HG03159 (cell line): ENCODE measurements at regions not wholly inside any gene's neighbourhood (a gene's known extent, or its start where the extent isn't known, plus 50 kb on each side); places are given as distances from the start of the nearest gene placed in this dataset.

ENCODE experiments used
- ATAC-seq: cut with Tn5 transposase; IDR thresholded peaks from one replicate; pipeline ENCODE4 v1.9.1; 2021; ENCODE audit warnings: mild to moderate bottlenecking, moderate library complexity; ENCODE audit not compliant: unreplicated experiment

DNA sequence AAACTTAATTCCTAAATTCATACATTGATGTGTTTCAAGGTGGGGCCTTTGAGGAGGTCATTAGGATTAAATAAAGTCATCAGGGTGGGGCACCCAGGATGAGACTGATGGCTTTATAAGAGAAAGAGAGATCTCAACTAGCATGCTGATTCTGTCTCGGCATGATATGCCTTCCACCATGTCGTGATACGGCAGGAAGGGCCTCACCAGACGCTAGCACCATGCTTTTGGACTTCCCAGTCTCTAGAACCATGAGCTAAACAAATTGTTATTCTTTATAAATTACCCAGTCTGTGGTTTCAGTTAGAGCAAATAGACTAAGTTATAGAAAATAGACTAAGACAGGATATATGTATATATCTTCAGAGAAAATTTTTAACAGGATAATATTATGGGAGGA is 759.6 kb downstream of the MED13L start:
- ATAC-seq, result no peak

DNA sequence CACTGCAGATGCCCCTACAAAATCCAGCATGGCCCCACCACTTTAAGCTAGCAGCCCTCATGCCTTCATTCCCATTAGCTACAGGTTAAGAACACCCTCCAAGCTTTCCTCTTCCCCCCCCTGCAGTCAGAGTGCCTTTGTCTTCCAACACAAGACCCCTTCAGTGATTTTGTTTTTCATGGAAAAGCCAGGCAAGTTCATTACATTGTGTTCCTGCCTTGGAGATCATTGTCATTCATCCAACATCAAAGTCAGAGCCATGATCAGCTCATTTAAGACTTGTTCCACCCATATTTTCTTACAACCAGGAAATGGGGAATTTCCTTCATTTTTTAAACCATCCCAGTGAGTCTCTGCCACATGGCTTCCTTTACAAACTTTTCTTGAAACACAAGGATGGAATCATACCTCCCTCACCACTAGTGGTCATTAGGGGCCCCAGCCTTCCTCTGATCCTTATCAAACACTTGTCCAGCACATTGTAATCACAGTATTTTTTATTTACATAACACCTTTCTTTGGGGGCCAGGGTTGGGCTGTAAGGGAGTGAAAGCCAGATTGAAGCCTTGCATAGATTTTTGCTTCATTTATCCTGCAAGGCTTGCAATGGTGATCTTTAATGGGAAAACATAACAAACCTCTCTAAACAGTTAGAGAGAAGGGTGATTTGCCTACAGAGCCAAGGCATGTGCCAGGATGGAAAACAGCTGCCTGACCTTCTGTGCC is 765.3 kb downstream of the MED13L start:
- ATAC-seq, result no peak

DNA sequence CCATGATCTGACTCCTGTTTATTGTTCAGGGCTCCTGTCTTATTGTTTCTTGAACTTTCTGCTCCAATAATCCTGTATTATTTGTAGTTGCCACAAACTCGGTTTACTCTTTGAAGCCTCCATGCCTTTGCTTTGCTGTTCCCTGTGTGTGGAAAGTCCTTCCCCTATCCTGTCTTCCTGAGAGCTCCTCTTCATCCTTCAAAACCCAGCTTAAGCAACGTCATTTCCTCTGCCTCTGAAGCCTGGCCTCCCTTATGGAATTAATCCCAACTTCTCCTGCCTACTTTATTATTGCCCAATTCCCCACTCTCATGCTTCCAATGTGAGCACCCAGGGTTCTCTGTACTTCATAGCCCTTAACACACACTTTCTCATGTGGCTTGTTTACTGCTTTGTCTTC is 766.2 kb downstream of the MED13L start:
- no peak for ATAC-seq

DNA sequence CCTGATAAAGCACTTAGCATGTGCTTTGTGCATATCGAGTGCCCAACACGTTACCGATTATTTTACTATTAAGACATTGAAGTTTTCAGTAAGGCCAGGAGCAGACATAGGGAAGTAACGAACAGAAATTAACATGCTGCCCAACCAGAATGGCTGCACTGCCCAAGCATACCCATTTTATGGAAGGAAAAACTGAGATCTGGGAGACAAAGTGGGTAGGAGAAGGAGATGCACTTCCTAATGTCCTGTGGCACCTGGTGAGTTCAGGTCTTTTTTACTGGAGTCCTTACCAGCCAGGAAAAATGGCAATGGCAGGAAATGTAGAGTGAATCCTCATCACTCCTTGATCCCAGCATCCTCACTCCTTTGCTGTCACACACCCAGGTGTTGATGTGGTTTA is 768.5 kb downstream of the MED13L start:
- no peak for ATAC-seq

DNA sequence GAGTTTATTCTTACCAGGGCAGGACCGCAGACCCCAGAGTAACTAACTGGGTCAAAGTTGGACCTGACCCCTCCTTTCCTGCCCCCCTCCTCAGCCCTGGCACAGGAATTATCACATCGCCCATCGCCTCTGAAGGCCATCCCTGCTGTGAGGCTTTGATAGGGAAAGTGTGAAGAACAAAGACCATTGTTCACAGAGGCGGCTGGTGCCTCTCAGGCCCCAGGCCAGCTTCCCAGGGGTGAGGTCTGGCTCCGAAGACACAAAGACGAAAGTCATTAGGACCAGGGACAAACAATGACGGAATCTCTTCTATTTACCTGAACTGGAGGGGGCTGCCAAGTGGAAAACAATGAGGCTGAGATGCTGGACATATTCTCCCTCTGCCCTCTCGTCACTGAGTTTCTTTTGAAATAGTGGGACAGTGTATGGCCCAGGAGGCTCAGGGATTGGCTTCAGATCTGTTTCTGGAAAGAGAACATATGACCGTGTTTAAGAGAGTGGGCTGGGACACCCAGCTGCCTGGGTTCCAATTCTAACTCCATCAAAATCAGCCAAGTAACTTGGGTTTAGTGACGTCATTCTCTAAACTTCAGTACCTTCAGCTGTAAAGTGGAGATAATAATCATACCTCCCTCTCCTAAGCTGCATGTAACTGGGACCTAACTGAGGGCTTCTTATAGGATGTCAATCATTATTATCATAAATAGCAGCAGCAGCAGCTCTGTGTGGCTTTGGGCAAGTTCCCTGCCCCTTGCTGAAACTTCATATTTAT is 769.4 kb downstream of the MED13L start:
- ATAC-seq, result no peak

DNA sequence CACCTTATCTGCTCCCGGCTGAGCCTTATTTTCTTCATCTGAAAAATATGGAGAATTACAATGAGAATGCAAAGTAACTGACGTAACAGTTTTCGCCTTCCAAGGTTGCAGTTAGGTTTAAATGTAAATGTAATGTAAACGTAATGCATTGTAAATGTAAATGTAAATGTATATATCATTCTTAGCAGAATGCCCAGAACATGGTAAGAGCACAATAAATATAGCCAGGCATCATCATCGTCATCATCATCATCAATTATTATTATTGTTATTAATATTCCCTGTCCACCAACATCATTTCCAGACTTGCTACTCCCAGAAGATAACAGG is 770.0 kb downstream of the MED13L start:
- no peak for ATAC-seq

DNA sequence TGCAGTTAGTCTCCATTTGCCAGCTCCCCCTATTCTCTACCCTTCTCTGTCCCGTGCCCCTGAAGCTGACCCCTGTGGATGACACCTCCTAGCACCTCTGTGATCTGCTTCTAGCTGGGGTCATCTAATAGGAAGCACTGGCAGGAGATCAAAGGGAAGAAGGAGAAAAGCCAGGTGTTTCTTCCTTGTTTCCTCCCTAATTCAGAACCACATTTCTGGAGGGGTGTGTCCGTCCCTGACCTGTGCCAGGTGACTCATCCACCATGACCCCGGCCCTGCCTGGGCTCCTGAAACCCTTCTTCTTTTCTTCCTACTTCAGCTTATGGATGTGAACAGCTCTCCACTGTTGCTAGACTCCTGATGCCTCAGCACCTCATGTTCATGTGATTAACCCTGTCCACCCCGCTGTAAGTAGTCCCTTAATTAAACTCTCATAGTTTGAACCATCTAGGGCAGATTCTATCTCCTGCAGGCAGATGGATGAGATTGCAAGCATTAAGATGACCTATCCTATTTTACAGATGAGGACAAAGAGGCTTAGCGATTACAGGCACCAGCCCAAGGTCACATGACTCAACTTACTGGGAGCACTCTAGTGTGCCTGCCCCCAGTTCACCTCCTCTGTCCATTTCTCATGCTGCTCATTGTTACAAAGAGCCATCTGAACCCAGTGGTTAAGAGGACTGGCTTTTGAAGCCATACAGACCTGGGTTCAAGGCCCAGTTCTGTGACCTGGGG is 770.5 kb downstream of the MED13L start:
- no peak for ATAC-seq

DNA sequence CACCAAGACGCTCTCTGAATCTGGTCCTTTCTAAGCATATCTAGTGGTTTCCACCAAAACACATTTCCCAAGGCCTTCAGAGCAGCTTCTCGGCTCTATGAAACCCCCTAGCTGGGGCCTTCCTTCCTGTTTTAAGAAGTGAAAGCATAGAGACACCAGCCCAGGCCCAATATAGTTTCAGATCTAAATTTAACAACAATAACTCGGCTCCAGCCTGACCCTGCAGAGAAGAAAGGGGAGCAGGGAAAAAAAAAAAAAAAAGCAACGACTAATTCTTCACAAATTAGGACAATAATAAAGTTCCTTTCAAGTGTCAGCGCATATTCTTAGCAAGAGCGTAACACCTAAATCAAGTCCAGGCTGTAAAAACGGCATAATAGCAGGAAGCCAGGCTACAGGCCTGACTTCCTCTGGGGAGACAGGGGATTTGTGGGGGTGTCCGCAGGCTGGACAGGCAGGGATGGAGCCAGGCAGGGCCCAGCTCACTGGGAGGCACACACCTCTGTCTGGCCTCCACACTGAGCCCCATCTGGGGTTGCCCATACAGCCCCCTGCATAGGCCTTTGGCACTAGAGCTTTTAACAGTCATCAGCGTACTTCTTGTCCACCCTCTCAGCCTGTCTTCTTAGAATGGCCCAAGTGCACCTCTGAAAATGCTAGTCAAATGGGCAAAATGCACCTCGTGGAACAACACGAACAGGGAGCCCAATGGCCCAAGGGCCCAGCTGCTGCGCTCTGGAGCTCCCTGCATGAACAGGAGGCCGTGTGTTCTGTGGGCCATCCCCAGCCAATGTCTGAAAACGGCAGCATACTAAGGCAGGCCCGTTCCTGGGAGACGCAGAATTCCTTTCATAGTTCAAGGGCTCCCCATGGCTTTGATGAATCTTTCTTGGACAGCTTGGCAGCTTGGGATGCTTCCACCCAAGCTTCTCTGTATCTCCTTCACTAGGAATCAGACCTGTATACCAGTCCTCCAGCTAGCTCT is 772.9 kb downstream of the MED13L start:
- ATAC-seq, result no peak

DNA sequence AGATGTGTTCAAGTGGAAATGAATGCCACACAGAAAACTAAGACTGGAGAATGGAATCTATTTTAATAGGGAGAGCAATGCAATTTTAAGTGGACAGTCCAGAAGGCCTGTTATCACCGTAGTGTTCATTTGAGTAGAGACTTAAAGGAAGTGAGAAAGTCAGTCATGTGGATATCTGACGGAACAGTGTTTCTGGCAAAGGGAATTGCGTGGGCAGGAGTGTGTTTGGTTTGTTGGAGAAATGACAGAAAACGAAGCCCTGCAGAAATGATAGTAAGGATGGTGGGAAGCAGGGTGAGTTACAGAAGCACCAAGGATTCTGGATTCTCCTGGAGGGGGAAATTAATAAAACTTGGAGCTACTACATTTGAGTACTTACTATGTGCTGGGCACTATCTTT is 776.6 kb downstream of the MED13L start:
- no peak for ATAC-seq

DNA sequence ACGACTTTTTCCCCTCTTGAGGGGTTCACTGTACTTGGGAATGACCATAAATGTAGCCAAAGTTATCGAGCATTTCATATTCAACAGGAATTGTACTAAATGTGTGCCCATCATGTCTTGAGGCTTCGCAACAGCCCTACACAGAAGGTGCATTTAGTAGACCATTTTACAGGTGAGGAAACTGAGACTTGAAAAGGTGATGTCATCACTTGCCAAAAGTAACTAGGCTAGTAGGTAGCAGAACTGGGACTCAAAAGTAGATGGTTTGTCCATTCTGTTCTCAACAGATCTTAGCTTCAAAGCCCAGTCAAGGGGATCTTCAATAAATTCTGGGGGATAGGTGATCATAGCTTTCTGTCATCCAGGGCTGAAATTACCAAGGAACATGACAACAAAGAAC is 782.2 kb downstream of the MED13L start:
- ATAC-seq, result no peak

DNA sequence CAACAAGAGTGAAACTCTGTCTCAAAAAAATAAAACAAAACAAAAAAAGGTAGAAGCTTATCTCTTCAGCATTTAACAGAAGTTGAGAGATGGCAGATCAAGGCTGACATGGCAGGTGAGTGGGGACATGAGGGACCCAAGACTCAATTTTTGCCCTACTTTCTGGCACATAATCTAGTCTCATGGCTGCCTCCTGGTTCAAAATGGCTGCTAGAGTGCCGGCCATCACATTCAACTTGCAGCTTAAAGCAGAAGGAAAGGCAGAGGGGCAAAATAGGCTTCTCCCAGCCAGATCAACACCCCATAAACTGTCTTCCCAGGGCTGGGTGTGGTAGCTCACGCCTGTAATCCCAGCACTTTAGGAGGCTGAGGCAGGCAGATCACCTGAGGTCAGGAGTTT is 784.9 kb downstream of the MED13L start:
- no peak for ATAC-seq

DNA sequence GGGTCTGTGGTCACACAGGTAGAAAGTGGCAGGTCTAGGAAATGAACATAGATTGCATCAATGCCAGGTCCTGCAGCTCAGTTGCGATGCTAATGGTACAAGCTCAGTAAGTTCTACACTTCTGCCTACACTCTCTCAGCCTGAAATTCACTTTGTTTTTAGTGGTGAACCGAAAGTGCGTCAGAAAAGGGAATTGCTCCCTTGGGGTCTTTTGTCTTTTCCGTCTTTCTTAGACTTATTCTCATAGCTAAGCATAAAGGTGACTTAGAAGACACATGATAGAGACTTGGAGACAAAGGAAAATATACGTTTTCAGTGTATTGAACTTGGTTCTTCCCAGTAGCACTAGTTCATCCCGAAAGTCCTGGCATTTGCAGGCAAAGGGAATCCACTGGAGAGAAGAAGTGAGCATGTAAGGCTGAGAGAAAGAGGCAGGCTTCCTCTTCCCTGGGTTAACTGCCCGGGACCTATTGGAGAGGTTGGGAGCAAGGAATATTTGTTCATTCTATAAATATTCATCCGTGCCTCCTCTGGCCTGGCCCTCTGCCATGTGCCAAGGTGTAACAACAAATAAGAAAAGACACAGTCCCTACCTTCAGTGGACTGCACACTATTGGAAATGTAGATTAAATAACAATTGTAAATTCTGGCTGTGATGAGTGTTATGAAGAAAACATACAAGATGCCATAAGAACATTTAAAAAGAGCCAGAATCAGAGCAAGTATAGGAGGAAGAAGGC is 785.8 kb downstream of the MED13L start:
- no peak for ATAC-seq

DNA sequence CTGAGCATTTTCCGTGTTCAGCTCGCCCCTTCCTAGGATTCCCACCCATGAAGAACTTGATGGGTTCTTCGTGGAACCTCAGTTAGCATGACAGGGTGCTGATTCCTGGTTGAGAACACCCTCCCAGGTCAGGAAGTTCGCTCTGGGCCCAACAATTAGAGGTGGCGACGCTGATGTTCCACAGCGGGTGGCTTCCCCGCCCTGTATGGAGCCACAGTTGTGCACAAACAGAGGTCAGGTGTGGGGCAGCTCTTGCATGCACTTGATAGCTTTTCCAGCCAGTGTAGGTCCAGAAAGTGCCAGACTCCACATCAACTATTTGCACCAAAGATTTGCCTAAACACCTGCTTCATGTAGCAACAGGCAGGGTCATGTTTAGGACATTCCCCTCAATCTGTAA is 788.2 kb downstream of the MED13L start:
- ATAC-seq, result no peak

DNA sequence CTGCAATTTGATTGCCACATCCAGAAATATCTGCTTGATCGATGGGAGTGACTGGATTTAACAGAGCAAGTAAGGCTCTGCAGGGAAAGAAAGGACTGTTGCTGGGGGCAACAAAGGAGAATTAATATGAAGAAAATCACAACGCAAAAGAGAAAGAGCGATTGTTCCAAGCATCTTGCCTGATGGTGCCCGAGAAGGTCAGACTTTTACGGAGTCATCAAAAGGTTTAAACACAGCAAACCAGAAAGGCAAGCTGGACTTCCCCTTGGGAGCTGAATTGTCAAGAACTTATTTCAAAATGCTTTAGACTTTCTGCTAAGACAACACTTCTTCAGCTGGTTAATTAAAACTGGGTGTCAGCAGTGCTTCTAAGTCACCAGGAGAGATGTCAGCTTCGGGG is 791.5 kb downstream of the MED13L start:
- no peak for ATAC-seq

DNA sequence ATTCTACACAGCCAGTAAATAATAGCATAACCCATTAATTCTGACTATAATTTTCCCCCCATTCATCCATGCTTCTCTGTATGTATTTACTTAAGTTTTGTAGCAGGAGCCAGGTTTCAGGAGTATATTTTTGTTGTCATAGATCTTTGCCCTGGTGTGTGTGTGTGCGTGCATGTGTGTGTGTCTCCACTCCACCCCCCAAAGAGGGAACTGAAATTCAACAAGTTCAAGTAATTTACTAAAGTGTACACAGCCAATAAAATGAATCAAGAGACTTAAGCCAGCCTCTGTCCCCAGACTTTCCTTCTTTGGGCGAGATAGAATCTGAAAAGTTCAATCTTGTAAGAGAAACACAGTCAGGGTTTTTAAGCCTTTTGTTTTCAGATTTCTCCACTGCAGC is 792.0 kb downstream of the MED13L start:
- no peak for ATAC-seq

DNA sequence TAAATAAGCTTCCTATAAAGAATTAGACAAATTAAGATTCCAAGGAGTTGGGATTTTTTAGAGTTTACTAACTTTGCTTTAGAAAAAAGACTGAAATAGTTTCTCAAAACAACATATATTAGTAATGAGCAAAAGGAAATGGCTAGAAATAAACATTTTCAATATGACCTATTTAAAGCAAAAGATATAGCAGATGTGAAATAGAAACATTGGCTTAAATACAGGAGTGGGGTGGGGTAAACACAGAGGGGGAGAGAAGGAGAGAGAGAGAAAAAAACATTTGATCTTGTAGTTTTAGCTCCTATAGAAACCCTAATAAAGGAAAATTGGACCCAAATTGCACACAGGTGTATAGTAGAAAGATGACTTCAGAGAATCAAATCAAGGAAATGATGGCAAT is 794.5 kb downstream of the MED13L start:
- no peak for ATAC-seq

DNA sequence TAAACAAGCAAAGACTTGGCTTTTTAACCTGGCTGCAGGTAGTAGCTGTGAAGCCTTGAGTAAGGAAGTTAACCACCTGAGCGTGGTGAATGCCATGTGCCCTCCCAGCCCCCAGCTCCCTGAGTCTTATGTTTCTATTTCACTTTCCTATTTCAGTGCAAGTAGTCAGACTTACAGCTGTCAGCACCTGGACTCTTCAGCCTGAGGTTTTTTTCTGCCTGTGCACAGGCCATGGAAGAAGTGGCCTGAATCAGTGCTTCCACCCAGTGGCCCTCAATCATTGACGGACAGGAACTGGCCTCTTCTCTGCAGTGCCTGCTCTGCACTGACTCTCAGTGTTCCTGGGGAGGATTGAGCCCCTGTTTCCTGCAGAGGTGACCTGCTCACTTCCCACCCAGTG is 796.4 kb downstream of the MED13L start:
- ATAC-seq, result no peak

DNA sequence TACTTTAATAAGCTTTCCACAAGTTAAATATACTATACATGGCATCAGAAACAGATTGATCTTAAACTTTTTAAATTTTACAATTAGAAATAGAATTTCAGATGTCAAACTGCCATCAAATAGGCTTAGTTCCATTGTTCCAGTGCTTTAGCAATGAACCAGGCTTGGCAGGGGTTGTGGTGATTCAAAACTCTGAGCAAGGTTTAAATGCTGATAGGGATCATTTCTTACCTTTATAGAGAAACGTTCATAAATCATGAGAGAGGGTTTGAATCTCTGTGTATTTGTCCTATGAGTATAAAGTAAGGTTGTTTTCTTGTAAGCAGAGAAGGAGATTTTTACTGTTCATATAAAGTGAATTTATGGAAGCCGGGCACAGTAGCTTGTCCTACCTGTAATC is 794.5 kb upstream of the TBX3 start:
- ATAC-seq, result no peak

DNA sequence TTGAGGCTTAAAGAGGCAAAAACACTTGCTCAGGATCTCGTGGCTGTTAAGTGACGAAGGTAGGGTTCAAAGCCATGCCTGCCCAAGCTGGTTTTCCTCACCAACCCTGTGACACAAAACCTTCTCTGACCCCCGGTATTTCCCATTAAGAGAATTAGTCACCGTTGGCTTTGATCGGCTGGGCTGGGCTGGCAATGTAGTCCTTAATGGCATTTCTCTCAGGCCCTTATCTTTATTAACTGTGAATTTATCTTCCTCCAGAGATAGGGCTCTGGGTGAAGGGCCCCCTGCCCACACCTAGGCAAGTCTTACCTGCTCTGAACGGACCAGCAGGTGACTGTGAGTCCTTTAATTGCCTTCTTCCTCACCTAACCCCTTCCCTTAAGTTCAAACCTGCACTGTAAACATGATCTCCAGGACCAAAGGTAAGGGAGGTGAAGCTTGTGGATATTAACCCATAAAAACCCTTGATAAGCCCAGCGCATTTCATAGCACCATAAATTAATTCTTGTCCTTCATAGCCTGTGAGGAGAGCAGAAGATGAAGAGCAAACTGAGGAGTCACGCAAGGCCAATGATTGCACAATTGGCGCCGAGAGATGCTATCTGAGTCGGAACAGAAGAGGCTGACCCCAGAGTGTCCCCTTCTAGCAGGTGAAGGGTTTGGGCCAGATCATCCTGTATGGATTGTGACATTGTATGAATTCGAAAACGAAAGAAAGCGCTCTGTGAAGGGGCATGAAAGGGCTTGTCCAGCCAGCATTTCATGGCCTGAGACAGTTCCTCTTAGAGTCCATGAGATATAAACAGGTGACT is 790.8 kb upstream of the TBX3 start:
- ATAC-seq, result no peak
